ES-I3 (cell line): ENCODE measurements at regions not wholly inside any gene's neighbourhood (a gene's known extent, or its start where the extent isn't known, plus 50 kb on each side); places are given as distances from the start of the nearest gene placed in this dataset.

Experiments used
- H3K36me3 ChIP-seq: 2 replicates; pipeline ENCODE4 v1.6.1; 2013; ENCODE audit warnings: mild to moderate bottlenecking, low read length, control low read depth, moderate library complexity; ENCODE audit not compliant: insufficient read depth
- H3K4me1 ChIP-seq: 2 replicates; pipeline ENCODE4 v1.6.1; 2013; ENCODE audit warnings: mild to moderate bottlenecking, control low read depth, low read length; ENCODE audit not compliant: insufficient read depth
- H3K9ac ChIP-seq: 2 replicates; pipeline ENCODE4 v1.6.1; 2013; ENCODE audit warnings: low read depth, mild to moderate bottlenecking, low read length, moderate library complexity
- H3K9me3 ChIP-seq: 2 replicates; pipeline ENCODE4 v1.6.1; 2013; ENCODE audit warnings: mild to moderate bottlenecking, low read length, moderate library complexity; ENCODE audit not compliant: control insufficient read depth, insufficient read depth

- peaks cover 15% of the 10 kb centered on the region for H3K4me1 ChIP-seq
- H3K9me3 ChIP-seq = no peaks in the 10 kb centered on the region
- H3K36me3 ChIP-seq = no peaks in the 10 kb centered on the region
- H3K9ac ChIP-seq = no peak overlapping the region
Observed at GRCh38 chr15:96422125-96422524, 91.6 kb downstream of the NR2F2 start.

DNA sequence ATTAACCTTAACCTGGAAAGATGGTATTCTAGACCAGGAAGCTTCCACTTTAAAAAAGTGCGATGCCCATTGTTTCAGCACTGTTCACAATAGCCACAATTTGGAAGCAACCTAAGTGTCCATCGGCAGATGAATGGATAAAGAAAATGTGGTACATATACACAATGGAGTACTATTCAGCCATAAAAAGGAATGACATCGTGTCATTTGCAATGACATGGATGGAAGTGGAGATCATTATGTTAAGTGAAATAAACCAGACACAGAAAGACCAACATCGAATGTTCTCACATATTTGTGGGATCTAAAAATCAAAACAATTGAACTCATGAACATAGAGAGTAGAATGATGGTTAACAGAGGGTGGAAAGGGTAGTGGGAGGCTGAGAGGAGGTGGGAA lies 94.2 kb downstream of the NR2F2 start:
- H3K9ac ChIP-seq = no peak overlapping the region
- H3K4me1 ChIP-seq = 0 out of 2 replicates have a peak, but pooled peaks cover 6% of the 10 kb centered on the region
- H3K9me3 ChIP-seq = no peaks in the 10 kb centered on the region
- no peaks in the 10 kb centered on the region for H3K36me3 ChIP-seq

- Histone ChIP-seq H3K9me3 (no peaks in the 10 kb centered on the region), H3K9ac (no peak overlapping the region), H3K36me3 (no peaks in the 10 kb centered on the region), H3K4me1 (0 out of 2 replicates have a peak, but pooled peaks cover 5% of the 10 kb centered on the region)
Observed at GRCh38 chr15:96428742-96429141, 98.2 kb downstream of the NR2F2 start.

DNA sequence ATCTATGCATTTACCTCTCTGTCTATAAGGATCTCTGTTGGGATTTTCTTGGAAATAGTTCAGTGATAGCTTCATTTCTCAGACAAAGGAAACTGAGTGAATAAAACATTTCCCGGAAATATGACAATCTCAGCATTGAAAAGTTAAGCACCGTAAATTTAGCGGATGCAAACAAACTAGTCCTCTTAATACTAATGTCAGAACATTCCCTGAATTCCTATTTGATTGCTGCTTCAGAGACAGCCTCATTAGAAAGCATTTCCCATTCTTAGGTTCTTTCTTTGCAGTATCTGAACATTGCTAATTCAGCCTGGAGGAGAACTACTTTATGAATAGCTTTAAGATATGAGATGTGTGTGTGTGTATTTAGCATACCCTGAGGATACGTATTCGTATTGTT lies 101.3 kb downstream of the NR2F2 start:
- Histone ChIP-seq H3K36me3 (no peaks in the 10 kb centered on the region), H3K4me1 (0 out of 2 replicates have a peak, but pooled peaks cover 5% of the 10 kb centered on the region), H3K9ac (no peak overlapping the region), H3K9me3 (no peaks in the 10 kb centered on the region)

- Histone ChIP-seq H3K9me3 (no peaks in the 10 kb centered on the region), H3K4me1 (0 out of 2 replicates have a peak, but pooled peaks cover 5% of the 10 kb centered on the region), H3K36me3 (no peaks in the 10 kb centered on the region), H3K9ac (no peak overlapping the region)
Observed at GRCh38 chr15:96435022-96435421, 104.5 kb downstream of the NR2F2 start.

- no peaks in the 10 kb centered on the region for H3K36me3 ChIP-seq
- H3K9ac ChIP-seq = no peak overlapping the region
- H3K4me1 ChIP-seq = 0 out of 2 replicates have a peak, but pooled peaks cover 5% of the 10 kb centered on the region
- H3K9me3 ChIP-seq = no peaks in the 10 kb centered on the region
Observed at GRCh38 chr15:96435841-96436240, 105.3 kb downstream of the NR2F2 start.

DNA sequence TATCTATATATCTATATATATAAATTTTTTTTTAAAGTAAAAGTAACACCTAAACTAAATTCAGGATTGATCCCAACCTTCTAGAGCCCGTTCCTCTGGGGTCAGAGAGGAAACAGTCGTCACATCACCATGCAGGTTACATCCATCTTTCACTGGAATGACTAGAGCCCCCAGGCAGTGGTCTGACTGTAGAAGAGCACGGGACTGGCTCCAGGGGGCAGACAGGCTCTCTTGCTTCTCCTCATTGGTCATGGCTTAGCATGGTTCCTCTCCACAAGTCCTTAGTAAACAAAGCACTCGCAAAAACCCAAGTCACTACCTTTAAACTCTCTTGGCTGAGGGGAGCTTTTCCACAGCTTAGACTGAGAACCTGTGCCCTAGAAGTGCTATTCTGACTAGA lies 110.5 kb downstream of the NR2F2 start:
- no peaks in the 10 kb centered on the region for H3K36me3 ChIP-seq
- H3K4me1 ChIP-seq = no peaks in the 10 kb centered on the region
- no peak overlapping the region for H3K9ac ChIP-seq
- H3K9me3 ChIP-seq = no peaks in the 10 kb centered on the region

- H3K36me3 ChIP-seq = no peaks in the 10 kb centered on the region
- H3K4me1 ChIP-seq = no peaks in the 10 kb centered on the region
- H3K9me3 ChIP-seq = no peaks in the 10 kb centered on the region
- H3K9ac ChIP-seq = no peak overlapping the region
Observed at GRCh38 chr15:96442076-96442475, 111.6 kb downstream of the NR2F2 start.

DNA sequence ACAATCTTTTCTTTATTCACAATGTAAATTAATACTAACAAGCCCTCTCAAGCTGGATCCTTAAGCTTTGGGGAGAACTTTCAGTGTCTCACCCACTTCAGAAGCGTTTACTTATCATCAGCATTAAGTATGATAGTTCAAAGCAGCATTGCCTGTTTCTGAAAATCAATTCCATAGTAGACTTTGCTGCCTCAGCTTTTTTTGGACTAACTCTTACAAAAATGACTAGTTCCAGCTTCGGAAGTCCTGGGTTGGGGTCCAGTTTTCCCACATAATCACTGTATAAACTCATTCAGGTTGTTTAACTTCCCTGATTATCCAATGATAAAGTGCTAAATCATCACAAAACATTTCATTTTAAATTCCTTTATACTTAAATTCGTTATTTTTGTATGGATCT lies 114.4 kb downstream of the NR2F2 start:
- no peak overlapping the region for H3K9ac ChIP-seq
- no peaks in the 10 kb centered on the region for H3K4me1 ChIP-seq
- no peaks in the 10 kb centered on the region for H3K9me3 ChIP-seq
- H3K36me3 ChIP-seq = no peaks in the 10 kb centered on the region

- H3K4me1 ChIP-seq = no peaks in the 10 kb centered on the region
- H3K9ac ChIP-seq = no peak overlapping the region
- no peaks in the 10 kb centered on the region for H3K36me3 ChIP-seq
Observed at GRCh38 chr15:96448923-96449322, 118.4 kb downstream of the NR2F2 start.

DNA sequence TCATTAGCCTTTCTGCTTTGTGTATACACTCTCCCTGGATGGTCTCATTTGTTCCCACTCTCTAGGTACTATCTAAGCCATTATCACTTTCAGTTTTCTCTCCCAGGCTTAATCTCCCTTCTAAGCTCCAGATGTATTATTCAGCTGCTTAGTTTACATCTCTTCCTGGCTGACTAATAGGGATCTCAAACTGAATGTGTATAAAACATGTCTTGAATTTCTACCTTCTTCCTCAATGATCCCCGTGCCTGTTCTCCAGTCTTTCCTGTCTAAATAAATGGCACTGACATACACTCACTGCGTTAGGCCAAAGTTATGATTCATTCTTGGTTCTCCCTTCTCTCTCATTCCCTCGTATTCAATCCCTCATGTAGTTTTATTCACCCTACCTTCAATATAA lies 127.3 kb downstream of the NR2F2 start:
- H3K9me3 ChIP-seq = no peaks in the 10 kb centered on the region
- H3K4me1 ChIP-seq = peaks cover 4% of the 10 kb centered on the region; the same call in 1 of the 2 replicates
- no peak overlapping the region for H3K9ac ChIP-seq
- no peaks in the 10 kb centered on the region for H3K36me3 ChIP-seq

More at GRCh38 chr15:96448923-96449322, 118.4 kb downstream of the NR2F2 start:
- H3K9me3 ChIP-seq = no peaks in the 10 kb centered on the region

GRCh38 chr15:96460106-96460505 lies 129.6 kb downstream of the NR2F2 start:
- Histone ChIP-seq H3K36me3 (no peaks in the 10 kb centered on the region), H3K9ac (no peak overlapping the region), H3K9me3 (no peaks in the 10 kb centered on the region), H3K4me1 (peaks cover 3% of the 10 kb centered on the region; the same call in 1 of the 2 replicates)

GRCh38 chr15:96462768-96463750 lies 132.6 kb downstream of the NR2F2 start:
- H3K9me3 ChIP-seq = no peaks in the 10 kb centered on the region
- no peaks in the 10 kb centered on the region for H3K4me1 ChIP-seq
- H3K9ac ChIP-seq = no peak overlapping the region
- no peaks in the 10 kb centered on the region for H3K36me3 ChIP-seq

DNA sequence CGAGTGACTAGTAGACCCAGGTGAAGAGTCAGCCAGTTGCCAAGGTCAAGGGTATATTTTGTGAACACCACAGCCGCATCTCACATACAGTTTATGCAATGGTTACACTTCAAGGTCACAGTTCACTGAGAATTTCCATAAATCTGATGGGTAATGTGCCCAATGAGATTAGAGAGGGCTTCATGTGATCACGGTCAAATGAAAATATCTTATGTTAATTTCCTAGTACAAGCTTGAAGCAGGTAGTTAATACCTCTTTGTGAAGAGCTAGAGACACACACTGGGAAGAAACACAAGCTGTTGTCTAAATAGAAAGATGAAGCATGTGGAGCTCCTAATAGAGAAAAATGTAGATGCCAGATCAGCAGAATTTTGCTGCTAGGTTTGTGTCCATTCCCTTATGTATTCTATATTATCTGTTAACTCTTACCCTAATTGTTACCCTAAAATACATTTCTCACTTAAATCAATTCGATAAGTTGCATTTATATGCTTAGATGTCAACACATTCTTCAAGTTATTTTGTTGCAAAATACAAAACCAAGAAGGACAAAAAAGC lies 136.0 kb downstream of the NR2F2 start:
- Histone ChIP-seq H3K36me3 (no peaks in the 10 kb centered on the region), H3K9me3 (no peaks in the 10 kb centered on the region), H3K9ac (no peak overlapping the region), H3K4me1 (no peaks in the 10 kb centered on the region)

DNA sequence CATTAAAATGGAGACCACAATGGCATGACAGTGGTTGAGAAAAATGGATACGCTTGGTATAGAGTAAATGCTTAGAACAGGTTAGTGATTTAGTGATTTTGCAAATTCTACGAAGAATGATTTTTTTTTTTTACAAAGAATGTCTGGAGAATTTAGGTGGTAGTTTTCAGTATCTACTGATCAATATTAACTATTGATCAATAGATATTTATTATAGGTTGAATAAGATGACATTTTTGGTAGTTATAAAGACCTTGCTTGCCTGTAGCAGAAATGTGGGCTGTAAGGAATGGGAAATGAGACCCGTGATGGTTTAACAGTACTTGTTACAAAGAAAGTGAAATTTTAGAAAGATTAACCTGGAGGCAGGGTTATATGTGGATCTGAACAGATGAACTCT lies 137.5 kb downstream of the NR2F2 start:
- Histone ChIP-seq H3K36me3 (no peaks in the 10 kb centered on the region), H3K9me3 (no peaks in the 10 kb centered on the region), H3K4me1 (no peaks in the 10 kb centered on the region), H3K9ac (no peak overlapping the region)
